Fibroblast of peridontal ligament (primary cell): ENCODE measurements at regions not wholly inside any gene's neighbourhood (a gene's known extent, or its start where the extent isn't known, plus 50 kb on each side); places are given as distances from the start of the nearest gene placed in this dataset.
"Not testable (repeated sequence)": the region's sequence is repeated elsewhere in the genome, so short reads cannot be mapped to it uniquely, and the experiment has no call there.

ENCODE experiments used
- DNase-seq: peaks from one replicate; pipeline ENCODE4 v3.0.0-alpha.2; 2010; ENCODE audit errors: extremely low read depth

GRCh38 chr22:27089264-27089663, 431.9 kb downstream of the MIAT start:
- no peak for DNase-seq

GRCh38 chr22:27090611-27091011, 433.2 kb downstream of the MIAT start:
- DNase-seq, result no peak

- no peak for DNase-seq
Observed at GRCh38 chr22:27093422-27093821, 436.0 kb downstream of the MIAT start.

GRCh38 chr22:27094633-27095308, 437.4 kb downstream of the MIAT start:
- peak; percentile 92 for DNase-seq

GRCh38 chr22:27097506-27097905, 440.1 kb downstream of the MIAT start:
- no peak for DNase-seq

GRCh38 chr22:27097933-27098332, 440.5 kb downstream of the MIAT start:
- DNase-seq, result no peak

GRCh38 chr22:27099946-27100722, 442.7 kb downstream of the MIAT start:
- DNase-seq, result no peak

- peak; percentile 27 for DNase-seq
Observed at GRCh38 chr22:27100789-27101188, 443.4 kb downstream of the MIAT start.

GRCh38 chr22:27101288-27101687, 443.9 kb downstream of the MIAT start:
- no peak for DNase-seq

GRCh38 chr22:27104449-27104848, 447.1 kb downstream of the MIAT start:
- no peak for DNase-seq

GRCh38 chr22:27105142-27106025, 448.0 kb downstream of the MIAT start:
- DNase-seq, result peak; percentile 90

GRCh38 chr22:27106985-27107384, 449.6 kb downstream of the MIAT start:
- no peak for DNase-seq

GRCh38 chr22:27107386-27107785, 450.0 kb downstream of the MIAT start:
- no peak for DNase-seq

- peak; percentile 94 for DNase-seq
Observed at GRCh38 chr22:27107824-27108223, 450.4 kb downstream of the MIAT start.

GRCh38 chr22:27108425-27109114, 451.2 kb downstream of the MIAT start:
- no peak for DNase-seq

- DNase-seq, result not testable (repeated sequence)
Observed at GRCh38 chr22:27109406-27109805, 452.0 kb downstream of the MIAT start.

GRCh38 chr22:27110665-27111451, 453.5 kb downstream of the MIAT start:
- DNase-seq, result peak; percentile 36

- DNase-seq, result no peak
Observed at GRCh38 chr22:27111796-27112672, 454.6 kb downstream of the MIAT start.

- DNase-seq, result peak; percentile 92
Observed at GRCh38 chr22:27113211-27113635, 455.8 kb downstream of the MIAT start.

- DNase-seq, result no peak
Observed at GRCh38 chr22:27113641-27114040, 456.3 kb downstream of the MIAT start.
